Tibial nerve (tissue), 3 donors: ENCODE measurements at regions not wholly inside any gene's neighbourhood (a gene's known extent, or its start where the extent isn't known, plus 50 kb on each side); places are given as distances from the start of the nearest gene placed in this dataset.

Experiments
- POLR2A ChIP-seq, 2 donors: fragments of 450-650 bp; IDR thresholded peaks; one replicate each; pipeline ENCODE4 v1.6.1; 2017; ENCODE audit warnings: antibody characterized with exemption in 2 of 2, mild to moderate bottlenecking in 2 of 2, moderate library complexity in 2 of 2
- TF ChIP-seq, protein P1 (sequence below), 5 experiments: fragments of 200-600 bp in 3 of 5; fragments of 450-650 bp in 2 of 5; sonication (generic) in 3 of 5; IDR thresholded peaks; one replicate each; pipeline ENCODE4 v1.5.1; 2016 to 2019; ENCODE audit warnings: antibody characterized with exemption in 5 of 5, mild to moderate bottlenecking in 3 of 5, moderate library complexity in 2 of 5

DNA sequence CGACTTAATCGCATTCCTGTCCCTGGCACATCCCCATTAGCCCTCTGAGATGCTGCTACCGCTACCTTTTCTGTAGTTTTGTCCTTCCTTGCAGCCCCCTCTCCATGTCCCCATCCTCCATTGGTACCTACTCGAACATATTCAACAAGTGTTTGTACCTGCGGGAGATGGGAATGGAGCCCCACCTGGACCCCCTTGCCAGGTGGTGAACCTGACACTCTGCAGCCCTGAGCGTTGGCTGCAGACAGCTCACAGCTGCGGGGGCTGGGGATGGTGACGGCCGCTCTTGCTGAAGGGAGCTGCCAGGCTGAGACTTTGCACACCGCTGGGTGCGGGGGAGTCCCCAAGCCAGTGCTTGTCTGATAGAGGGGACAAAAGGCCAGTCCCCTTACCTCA, 96.3 kb upstream of the DAP start:
- no peak for TF ChIP-seq POLR2A (IDR thresholded peaks at IDR 0.05)
- TF ChIP-seq, protein P1, sequence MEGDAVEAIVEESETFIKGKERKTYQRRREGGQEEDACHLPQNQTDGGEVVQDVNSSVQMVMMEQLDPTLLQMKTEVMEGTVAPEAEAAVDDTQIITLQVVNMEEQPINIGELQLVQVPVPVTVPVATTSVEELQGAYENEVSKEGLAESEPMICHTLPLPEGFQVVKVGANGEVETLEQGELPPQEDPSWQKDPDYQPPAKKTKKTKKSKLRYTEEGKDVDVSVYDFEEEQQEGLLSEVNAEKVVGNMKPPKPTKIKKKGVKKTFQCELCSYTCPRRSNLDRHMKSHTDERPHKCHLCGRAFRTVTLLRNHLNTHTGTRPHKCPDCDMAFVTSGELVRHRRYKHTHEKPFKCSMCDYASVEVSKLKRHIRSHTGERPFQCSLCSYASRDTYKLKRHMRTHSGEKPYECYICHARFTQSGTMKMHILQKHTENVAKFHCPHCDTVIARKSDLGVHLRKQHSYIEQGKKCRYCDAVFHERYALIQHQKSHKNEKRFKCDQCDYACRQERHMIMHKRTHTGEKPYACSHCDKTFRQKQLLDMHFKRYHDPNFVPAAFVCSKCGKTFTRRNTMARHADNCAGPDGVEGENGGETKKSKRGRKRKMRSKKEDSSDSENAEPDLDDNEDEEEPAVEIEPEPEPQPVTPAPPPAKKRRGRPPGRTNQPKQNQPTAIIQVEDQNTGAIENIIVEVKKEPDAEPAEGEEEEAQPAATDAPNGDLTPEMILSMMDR (IDR thresholded peaks at IDR 0.05), result peak in 1 of 5 experiments; percentile 6
